OCI-M2 (cell line): ENCODE measurements at regions not wholly inside any gene's neighbourhood (a gene's known extent, or its start where the extent isn't known, plus 50 kb on each side); places are given as distances from the start of the nearest gene placed in this dataset.

Experiments used
- DNase-seq: peaks from one replicate; lab custom pipeline; 2025; ENCODE audit not compliant: unreplicated experiment; lab: John Stamatoyannopoulos, UW

GRCh38 chr14:61110316-61111082 lies 129.5 kb downstream of the SLC38A6 start:
- DNase-seq: no peak

GRCh38 chr14:61109288-61109687 lies 128.2 kb downstream of the SLC38A6 start:
- no peak for DNase-seq

- no peak for DNase-seq
Measured at GRCh38 chr14:61108496-61109141, 127.6 kb downstream of the SLC38A6 start.

- no peak for DNase-seq
Measured at GRCh38 chr14:61107869-61108493, 126.9 kb downstream of the SLC38A6 start.

GRCh38 chr14:61106959-61107641 lies 126.1 kb downstream of the SLC38A6 start:
- DNase-seq: no peak

GRCh38 chr14:61106271-61106958 lies 125.4 kb downstream of the SLC38A6 start:
- no peak for DNase-seq

- DNase-seq: no peak
Measured at GRCh38 chr14:61104358-61104757, 123.3 kb downstream of the SLC38A6 start.

- no peak for DNase-seq
Measured at GRCh38 chr14:61103541-61104339, 122.7 kb downstream of the SLC38A6 start.

GRCh38 chr14:61102549-61103466 lies 121.8 kb downstream of the SLC38A6 start:
- DNase-seq: no peak
